ENCODE measurements at regions not wholly inside any gene's neighbourhood (a gene's known extent, or its start where the extent isn't known, plus 50 kb on each side); places are given as distances from the start of the nearest gene placed in this dataset.

GRCh38 chr18:54713386-54713785, 114.9 kb upstream of the RAB27B start:
- TF ChIP-seq EZH2 (IDR thresholded peaks at IDR 0.05; ENCODE audit: borderline replicate concordance, low read length): no peak
- TF ChIP-seq, protein P1, sequence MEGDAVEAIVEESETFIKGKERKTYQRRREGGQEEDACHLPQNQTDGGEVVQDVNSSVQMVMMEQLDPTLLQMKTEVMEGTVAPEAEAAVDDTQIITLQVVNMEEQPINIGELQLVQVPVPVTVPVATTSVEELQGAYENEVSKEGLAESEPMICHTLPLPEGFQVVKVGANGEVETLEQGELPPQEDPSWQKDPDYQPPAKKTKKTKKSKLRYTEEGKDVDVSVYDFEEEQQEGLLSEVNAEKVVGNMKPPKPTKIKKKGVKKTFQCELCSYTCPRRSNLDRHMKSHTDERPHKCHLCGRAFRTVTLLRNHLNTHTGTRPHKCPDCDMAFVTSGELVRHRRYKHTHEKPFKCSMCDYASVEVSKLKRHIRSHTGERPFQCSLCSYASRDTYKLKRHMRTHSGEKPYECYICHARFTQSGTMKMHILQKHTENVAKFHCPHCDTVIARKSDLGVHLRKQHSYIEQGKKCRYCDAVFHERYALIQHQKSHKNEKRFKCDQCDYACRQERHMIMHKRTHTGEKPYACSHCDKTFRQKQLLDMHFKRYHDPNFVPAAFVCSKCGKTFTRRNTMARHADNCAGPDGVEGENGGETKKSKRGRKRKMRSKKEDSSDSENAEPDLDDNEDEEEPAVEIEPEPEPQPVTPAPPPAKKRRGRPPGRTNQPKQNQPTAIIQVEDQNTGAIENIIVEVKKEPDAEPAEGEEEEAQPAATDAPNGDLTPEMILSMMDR (IDR thresholded peaks at IDR 0.05; ENCODE audit: low read length): no peak
